ENCODE measurements at regions not wholly inside any gene's neighbourhood (a gene's known extent, or its start where the extent isn't known, plus 50 kb on each side); places are given as distances from the start of the nearest gene placed in this dataset.

DNA sequence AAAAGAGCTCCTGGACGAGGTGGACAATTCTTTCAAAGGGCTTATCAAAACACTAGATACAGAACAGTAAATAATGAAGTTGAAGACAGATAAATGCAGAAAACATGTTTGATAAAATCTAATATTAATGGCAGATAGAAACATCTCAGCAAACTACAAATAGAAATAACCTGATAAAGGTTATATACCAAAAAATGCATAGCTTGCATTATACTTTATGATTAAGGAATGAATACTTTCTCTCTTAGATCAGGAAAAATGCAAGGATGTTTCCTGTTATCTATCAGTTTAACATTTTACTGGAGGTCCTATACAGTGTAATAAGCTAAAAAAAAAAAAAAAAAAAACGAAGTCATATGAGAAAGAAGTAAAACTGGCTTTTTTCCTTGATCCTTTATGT, 304.5 kb upstream of the CXorf51A start:
- no peak for DNase-seq

DNA sequence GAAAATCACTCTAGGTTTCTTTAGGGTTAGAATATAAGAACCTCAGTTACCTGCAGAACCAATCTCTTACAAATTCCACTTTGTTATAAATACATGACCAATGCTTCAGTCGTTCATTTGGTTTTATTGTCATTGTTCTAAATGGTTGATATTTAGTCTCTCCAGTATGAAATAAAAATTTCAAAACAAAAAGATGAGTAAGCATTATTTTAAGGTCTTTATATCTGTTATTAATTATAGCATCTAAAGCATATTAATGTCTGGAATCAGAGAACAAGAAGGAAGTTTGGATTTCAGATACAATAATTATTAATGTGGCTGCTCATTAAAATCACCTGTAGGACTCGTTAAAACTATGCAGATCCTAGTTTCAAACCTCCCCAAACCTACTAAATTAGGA, 265.4 kb upstream of the CXorf51A start:
- DNase-seq, result no peak

GRCh38 chrX:147079457-147079856, 264.9 kb upstream of the CXorf51A start:
- no peak for DNase-seq

DNA sequence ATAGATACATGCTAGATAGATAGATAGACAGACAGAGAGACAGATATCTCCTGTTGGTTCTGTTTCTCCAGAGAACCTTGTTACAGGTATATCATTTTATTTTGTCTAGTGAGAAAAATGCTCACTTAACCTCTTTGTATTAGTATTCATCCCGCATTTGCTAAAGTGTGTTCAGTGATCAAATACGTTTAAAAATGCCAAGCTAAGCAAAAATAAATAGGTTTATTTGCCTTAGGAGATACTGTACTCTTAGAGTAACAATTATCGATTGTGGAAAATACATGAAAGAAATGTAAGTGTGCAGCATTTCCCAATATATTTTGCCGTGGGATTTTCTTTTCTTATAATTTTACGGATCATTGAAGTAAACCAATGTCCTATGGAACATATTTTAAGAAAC, 262.9 kb upstream of the CXorf51A start:
- no peak for DNase-seq

GRCh38 chrX:147072747-147073146, 258.2 kb upstream of the CXorf51A start:
- DNase-seq, result peak; percentile 9 to 15

DNA sequence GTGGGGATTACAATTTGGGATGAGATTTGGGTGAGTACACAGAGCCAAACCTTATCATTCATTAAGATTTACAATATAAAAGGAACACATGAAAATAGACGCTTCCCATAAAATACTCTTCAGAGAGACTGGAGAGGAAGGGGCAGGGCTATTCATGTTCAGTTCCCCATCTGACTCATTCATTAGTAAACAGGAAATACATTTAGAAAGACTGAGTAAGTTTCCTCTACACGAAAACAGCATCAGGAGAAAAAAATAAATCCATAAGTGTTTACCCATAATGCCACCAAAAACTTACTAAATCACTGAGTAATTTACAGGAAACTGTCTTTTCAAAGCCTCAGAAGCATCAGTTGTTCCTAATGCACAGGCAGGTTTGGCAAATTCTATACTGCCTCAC, 255.4 kb upstream of the CXorf51A start:
- no peak for DNase-seq
